ENCODE measurements at regions not wholly inside any gene's neighbourhood (a gene's known extent, or its start where the extent isn't known, plus 50 kb on each side); places are given as distances from the start of the nearest gene placed in this dataset.
"Not testable (repeated sequence)": the region's sequence is repeated elsewhere in the genome, so short reads cannot be mapped to it uniquely, and the experiment has no call there.

GRCh38 chrX:40945361-40945713 lies 139.9 kb upstream of the USP9X start:
- DNase-seq (ENCODE audit: low read depth) = peak; percentile 80
- no peak for TF ChIP-seq CTCF (IDR thresholded peaks at IDR 0.05; ENCODE audit: low read length, missing control alignments)
- H3K4me3 ChIP-seq (replicated peaks; ENCODE audit: low read depth, low read length) = no peak overlapping the region

- no peak overlapping the region for H3K4me3 ChIP-seq (replicated peaks; ENCODE audit: low read depth, low read length)
- no peak for TF ChIP-seq CTCF (IDR thresholded peaks at IDR 0.05; ENCODE audit: low read length, missing control alignments)
- peak; percentile 71 for DNase-seq (ENCODE audit: low read depth)
These were observed 138.0 kb upstream of the USP9X start for GRCh38 chrX:40947276-40947675.

GRCh38 chrX:40949071-40949470 lies 136.2 kb upstream of the USP9X start:
- no peak for DNase-seq (ENCODE audit: low read depth)
- no peak for TF ChIP-seq CTCF (IDR thresholded peaks at IDR 0.05; ENCODE audit: low read length, missing control alignments)
- H3K4me3 ChIP-seq (replicated peaks; ENCODE audit: low read depth, low read length) = no peak overlapping the region

GRCh38 chrX:40950546-40950945 lies 134.7 kb upstream of the USP9X start:
- no peak for TF ChIP-seq CTCF (IDR thresholded peaks at IDR 0.05; ENCODE audit: low read length, missing control alignments)
- DNase-seq (ENCODE audit: low read depth) = no peak
- no peak overlapping the region for H3K4me3 ChIP-seq (replicated peaks; ENCODE audit: low read depth, low read length)

- not testable (repeated sequence) for DNase-seq (ENCODE audit: low read depth); H3K4me3 ChIP-seq (replicated peaks; ENCODE audit: low read depth, low read length)
These were observed 133.8 kb upstream of the USP9X start for GRCh38 chrX:40951407-40951806.

- peak; percentile 13 for DNase-seq (ENCODE audit: low read depth)
- no peak overlapping the region for H3K4me3 ChIP-seq (replicated peaks; ENCODE audit: low read depth, low read length)
- no peak for TF ChIP-seq CTCF (IDR thresholded peaks at IDR 0.05; ENCODE audit: low read length, missing control alignments)
These were observed 132.4 kb upstream of the USP9X start for GRCh38 chrX:40952855-40953254.

- no peak overlapping the region for H3K4me3 ChIP-seq (replicated peaks; ENCODE audit: low read depth, low read length)
- DNase-seq (ENCODE audit: low read depth) = no peak
- no peak for TF ChIP-seq CTCF (IDR thresholded peaks at IDR 0.05; ENCODE audit: low read length, missing control alignments)
These were observed 131.9 kb upstream of the USP9X start for GRCh38 chrX:40953369-40953768.

DNA sequence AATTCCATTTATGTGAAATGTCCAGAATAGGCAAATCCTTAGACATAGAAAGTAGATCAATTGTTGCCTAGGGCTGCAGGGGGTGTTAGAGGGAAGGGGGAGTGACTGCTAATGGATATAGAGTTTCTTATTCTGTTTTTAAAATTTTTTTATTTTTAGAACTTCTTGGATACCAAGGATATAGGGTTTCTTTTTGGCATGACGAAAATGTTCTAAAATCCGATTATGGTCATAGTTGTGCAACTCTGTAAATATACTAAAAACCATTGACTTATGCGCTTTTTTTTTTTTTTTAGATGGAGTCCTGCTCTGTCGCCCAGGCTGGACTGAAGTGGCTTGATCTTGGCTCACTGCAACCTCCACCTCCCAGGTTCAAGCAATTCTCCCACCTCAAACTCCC lies 125.2 kb upstream of the USP9X start:
- H3K4me3 ChIP-seq (replicated peaks; ENCODE audit: low read depth, low read length) = no peak overlapping the region
- no peak for TF ChIP-seq CTCF (IDR thresholded peaks at IDR 0.05; ENCODE audit: low read length, missing control alignments)
- no peak for DNase-seq (ENCODE audit: low read depth)
